Panc1 (cell line): ENCODE measurements at regions not wholly inside any gene's neighbourhood (a gene's known extent, or its start where the extent isn't known, plus 50 kb on each side); places are given as distances from the start of the nearest gene placed in this dataset.

ENCODE experiments used
- ATAC-seq: fragments of 200-7000 bp; cut with Tn5 transposase; 2 replicates; pipeline ENCODE4 v1.9.1; 2020; ENCODE audit warnings: mild to moderate bottlenecking, moderate library complexity
- BruUV-seq: library from RNA; stranded (reverse); fragments of 400-500 nt; replicated peaks from 2 replicates; lab custom pipeline; 2021; lab: Mats Ljungman, UMichigan
- CTCF ChIA-PET: fragments of 300-600 bp; sonication (Branson Sonifier 250); formaldehyde crosslinking; loops from one replicate; lab custom pipeline; 2022; ENCODE audit warnings: antibody characterized with exemption; lab: Charles Lee
- POLR2A ChIA-PET: fragments of 300-600 bp; sonication (Branson Sonifier 250); formaldehyde crosslinking; loops from one replicate; lab custom pipeline; 2022; ENCODE audit warnings: antibody characterized with exemption; lab: Charles Lee
- DNase-seq: peaks from one replicate; pipeline ENCODE4 v3.0.0-alpha.2; 2010; ENCODE audit warnings: low read depth, low spot score
- H3K27ac ChIP-seq: 2 replicates; pipeline ENCODE4 v1.5.1; 2011; ENCODE audit warnings: mild to moderate bottlenecking, low read length, inconsistent platforms
- H3K27me3 ChIP-seq: fragments of 200-500 bp; sonication (Bioruptor generic); 2 replicates; pipeline ENCODE4 v1.6.0; 2014; ENCODE audit warnings: low read length, inconsistent platforms; ENCODE audit not compliant: control insufficient read depth, insufficient read depth
- H3K36me3 ChIP-seq: fragments of 200-500 bp; sonication (Bioruptor generic); 2 replicates; pipeline ENCODE4 v1.5.1; 2014; ENCODE audit warnings: inconsistent platforms, mild to moderate bottlenecking, low read length, moderate library complexity; ENCODE audit not compliant: control insufficient read depth, insufficient read depth
- H3K4me1 ChIP-seq: 2 replicates; pipeline ENCODE4 v1.5.1; 2011; ENCODE audit warnings: inconsistent platforms, mild to moderate bottlenecking, low read length, moderate library complexity; ENCODE audit not compliant: control insufficient read depth, insufficient read depth
- H3K4me3 ChIP-seq, 2 experiments: 2 replicates each; pipeline ENCODE4 v1.5.1; 2011 to 2012; ENCODE audit warnings: low read depth in 2 of 2, low read length in 2 of 2, mild to moderate bottlenecking in 2 of 2, inconsistent platforms in 1 of 2, moderate library complexity in 1 of 2
- H3K9me3 ChIP-seq: fragments of 200-500 bp; sonication (Bioruptor generic); 2 replicates; pipeline ENCODE4 v1.5.1; 2014; ENCODE audit warnings: low read depth, mild to moderate bottlenecking, inconsistent platforms, low read length, moderate library complexity; ENCODE audit not compliant: control insufficient read depth, insufficient read depth
- POLR2AphosphoS5 ChIP-seq: IDR thresholded peaks from 2 replicates; pipeline ENCODE4 v1.6.1; 2012; ENCODE audit warnings: mild to moderate bottlenecking, low read depth, low read length, moderate library complexity
- SIN3A ChIP-seq: IDR thresholded peaks from 2 replicates; pipeline ENCODE4 v1.6.1; 2012; ENCODE audit warnings: low read depth, mild to moderate bottlenecking, low read length, moderate library complexity, borderline replicate concordance; ENCODE audit not compliant: insufficient read depth
- TCF7L2 ChIP-seq: IDR thresholded peaks from 2 replicates; pipeline ENCODE4 v1.6.1; 2011; ENCODE audit warnings: mild to moderate bottlenecking, low read depth, low read length, inconsistent platforms
- in situ Hi-C: cut with HindIII; loops from 2 replicates; pipeline ENCODE4 v1.10.0; 2016; ENCODE audit warnings: low sequenced_read_pairs, low pct_unique_long_range_greater_than_20kb
- intact Hi-C: fragments of 100-400 bp; cut with micrococcal nuclease; formaldehyde crosslinking; loops from one replicate; pipeline ENCODE4 v1.10.0; 2022; ENCODE audit not compliant: unreplicated experiment
- TF ChIP-seq, protein P1 (sequence below), 2 experiments: IDR thresholded peaks; 2 replicates each; pipeline ENCODE4 v1.6.1; 2011 to 2012; ENCODE audit warnings: low read depth in 2 of 2, control low read depth in 1 of 2, low read length in 1 of 2, mild to moderate bottlenecking in 1 of 2, moderate library complexity in 1 of 2; ENCODE audit not compliant: insufficient read depth in 1 of 2
- TF ChIP-seq, protein P2 (sequence below): fragments of 450-650 bp; IDR thresholded peaks from 2 replicates; pipeline ENCODE4 v1.5.1; 2017; ENCODE audit warnings: mild to moderate bottlenecking

DNA sequence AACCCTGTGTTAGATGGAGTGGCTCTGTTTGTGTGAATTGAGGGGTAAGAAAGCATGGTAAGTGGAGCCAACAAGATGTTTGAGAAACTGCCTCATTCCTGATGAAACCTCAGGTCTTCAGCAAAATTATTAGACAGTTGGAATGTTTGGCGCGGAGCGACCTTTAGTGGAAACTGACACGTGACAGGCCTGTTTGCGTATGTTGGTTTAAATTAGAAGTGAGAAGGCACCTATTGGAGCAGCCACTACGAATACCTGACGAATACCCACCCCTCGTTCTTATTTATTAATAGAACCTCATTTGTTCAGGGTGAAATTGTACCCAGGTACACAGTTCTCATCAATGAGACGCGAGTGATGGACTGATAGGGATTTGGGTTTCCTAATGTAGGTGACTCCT lies 63.2 kb upstream of the MIR17HG start:
- ChIA-PET POLR2A (no interaction called here), CTCF (no interaction called here)
- H3K27me3 ChIP-seq = no peaks in the 10 kb centered on the region
- in situ Hi-C loops (no loop called here), intact Hi-C loops (no loop called here)
- H3K4me1 ChIP-seq = no peaks in the 10 kb centered on the region
- no peak overlapping the region for H3K4me3 ChIP-seq
- DNase-seq (no peak), ATAC-seq (no peak)
- BruUV-seq = no TSS peak
- no peaks in the 10 kb centered on the region for H3K36me3 ChIP-seq
- no peak for TF ChIP-seq TCF7L2
- no peak for TF ChIP-seq POLR2AphosphoS5
- TF ChIP-seq SIN3A = no peak
- TF ChIP-seq, protein P1, sequence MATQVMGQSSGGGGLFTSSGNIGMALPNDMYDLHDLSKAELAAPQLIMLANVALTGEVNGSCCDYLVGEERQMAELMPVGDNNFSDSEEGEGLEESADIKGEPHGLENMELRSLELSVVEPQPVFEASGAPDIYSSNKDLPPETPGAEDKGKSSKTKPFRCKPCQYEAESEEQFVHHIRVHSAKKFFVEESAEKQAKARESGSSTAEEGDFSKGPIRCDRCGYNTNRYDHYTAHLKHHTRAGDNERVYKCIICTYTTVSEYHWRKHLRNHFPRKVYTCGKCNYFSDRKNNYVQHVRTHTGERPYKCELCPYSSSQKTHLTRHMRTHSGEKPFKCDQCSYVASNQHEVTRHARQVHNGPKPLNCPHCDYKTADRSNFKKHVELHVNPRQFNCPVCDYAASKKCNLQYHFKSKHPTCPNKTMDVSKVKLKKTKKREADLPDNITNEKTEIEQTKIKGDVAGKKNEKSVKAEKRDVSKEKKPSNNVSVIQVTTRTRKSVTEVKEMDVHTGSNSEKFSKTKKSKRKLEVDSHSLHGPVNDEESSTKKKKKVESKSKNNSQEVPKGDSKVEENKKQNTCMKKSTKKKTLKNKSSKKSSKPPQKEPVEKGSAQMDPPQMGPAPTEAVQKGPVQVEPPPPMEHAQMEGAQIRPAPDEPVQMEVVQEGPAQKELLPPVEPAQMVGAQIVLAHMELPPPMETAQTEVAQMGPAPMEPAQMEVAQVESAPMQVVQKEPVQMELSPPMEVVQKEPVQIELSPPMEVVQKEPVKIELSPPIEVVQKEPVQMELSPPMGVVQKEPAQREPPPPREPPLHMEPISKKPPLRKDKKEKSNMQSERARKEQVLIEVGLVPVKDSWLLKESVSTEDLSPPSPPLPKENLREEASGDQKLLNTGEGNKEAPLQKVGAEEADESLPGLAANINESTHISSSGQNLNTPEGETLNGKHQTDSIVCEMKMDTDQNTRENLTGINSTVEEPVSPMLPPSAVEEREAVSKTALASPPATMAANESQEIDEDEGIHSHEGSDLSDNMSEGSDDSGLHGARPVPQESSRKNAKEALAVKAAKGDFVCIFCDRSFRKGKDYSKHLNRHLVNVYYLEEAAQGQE (IDR thresholded peaks at IDR 0.05; ENCODE audit: insufficient read depth in 1 of 2, low read depth in 2 of 2, low read length in 1 of 2) = no peak
- TF ChIP-seq, protein P2, sequence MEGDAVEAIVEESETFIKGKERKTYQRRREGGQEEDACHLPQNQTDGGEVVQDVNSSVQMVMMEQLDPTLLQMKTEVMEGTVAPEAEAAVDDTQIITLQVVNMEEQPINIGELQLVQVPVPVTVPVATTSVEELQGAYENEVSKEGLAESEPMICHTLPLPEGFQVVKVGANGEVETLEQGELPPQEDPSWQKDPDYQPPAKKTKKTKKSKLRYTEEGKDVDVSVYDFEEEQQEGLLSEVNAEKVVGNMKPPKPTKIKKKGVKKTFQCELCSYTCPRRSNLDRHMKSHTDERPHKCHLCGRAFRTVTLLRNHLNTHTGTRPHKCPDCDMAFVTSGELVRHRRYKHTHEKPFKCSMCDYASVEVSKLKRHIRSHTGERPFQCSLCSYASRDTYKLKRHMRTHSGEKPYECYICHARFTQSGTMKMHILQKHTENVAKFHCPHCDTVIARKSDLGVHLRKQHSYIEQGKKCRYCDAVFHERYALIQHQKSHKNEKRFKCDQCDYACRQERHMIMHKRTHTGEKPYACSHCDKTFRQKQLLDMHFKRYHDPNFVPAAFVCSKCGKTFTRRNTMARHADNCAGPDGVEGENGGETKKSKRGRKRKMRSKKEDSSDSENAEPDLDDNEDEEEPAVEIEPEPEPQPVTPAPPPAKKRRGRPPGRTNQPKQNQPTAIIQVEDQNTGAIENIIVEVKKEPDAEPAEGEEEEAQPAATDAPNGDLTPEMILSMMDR = no peak
- no peak overlapping the region for H3K27ac ChIP-seq
- H3K9me3 ChIP-seq = no peaks in the 10 kb centered on the region

DNA sequence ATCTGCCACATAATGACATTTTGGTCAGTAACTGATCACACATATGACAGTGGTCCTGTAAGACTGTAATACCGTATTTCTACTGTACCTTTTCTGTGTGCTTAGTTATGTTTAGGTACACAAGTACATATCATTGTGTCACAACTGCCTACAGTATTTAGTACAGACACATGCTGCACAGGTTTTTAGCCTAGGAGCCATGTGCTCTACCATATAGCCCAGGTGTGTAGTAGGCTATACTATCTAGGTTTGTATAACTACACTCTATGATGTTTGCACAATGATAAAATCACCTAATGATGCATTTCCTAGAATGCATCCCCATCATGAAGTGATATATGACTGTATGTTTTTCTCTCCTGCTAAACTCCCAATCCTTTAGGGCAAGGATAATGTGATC lies 61.2 kb upstream of the MIR17HG start:
- Histone ChIP-seq H3K4me3 (no peak overlapping the region), H3K36me3 (no peaks in the 10 kb centered on the region), H3K27me3 (no peaks in the 10 kb centered on the region), H3K27ac (no peak overlapping the region), H3K4me1 (no peaks in the 10 kb centered on the region), H3K9me3 (no peaks in the 10 kb centered on the region)
- TF ChIP-seq, protein P2 = no peak
- TF ChIP-seq POLR2AphosphoS5 (no peak), TCF7L2 (no peak), SIN3A (no peak)
- TF ChIP-seq, protein P1 (IDR thresholded peaks at IDR 0.05; ENCODE audit: insufficient read depth in 1 of 2, low read depth in 2 of 2, low read length in 1 of 2) = no peak
- CTCF ChIA-PET = no interaction called here
- in situ Hi-C loops (no loop called here), intact Hi-C loops (no loop called here)
- no TSS peak for BruUV-seq
- POLR2A ChIA-PET = no interaction called here
- ATAC-seq (no peak), DNase-seq (no peak)
